Loucy (cell line): ENCODE measurements at regions not wholly inside any gene's neighbourhood (a gene's known extent, or its start where the extent isn't known, plus 50 kb on each side); places are given as distances from the start of the nearest gene placed in this dataset.
A peak's percentile ranks its signal among the peaks of the same experiment; 100 is the strongest.
"Not testable (repeated sequence)": the region's sequence is repeated elsewhere in the genome, so short reads cannot be mapped to it uniquely, and the experiment has no call there.

Source experiments
- H2AFZ ChIP-seq: fragments of 200-600 bp; sonication (generic); 2 replicates; pipeline ENCODE4 v1.6.0; 2016; ENCODE audit warnings: antibody characterized with exemption, mild to moderate bottlenecking, low read length, moderate library complexity
- H3F3A ChIP-seq: fragments of 200-600 bp; 2 replicates; pipeline ENCODE4 v1.6.0; 2016; ENCODE audit warnings: antibody characterized with exemption, low read depth, mild to moderate bottlenecking
- H3K27me3 ChIP-seq: fragments of 200-600 bp; sonication (generic); 2 replicates; pipeline ENCODE4 v1.6.1; 2014; ENCODE audit warnings: low read length, mild to moderate bottlenecking; ENCODE audit not compliant: insufficient read depth, poor library complexity, severe bottlenecking
- H3K36me3 ChIP-seq: fragments of 200-600 bp; sonication (generic); 2 replicates; pipeline ENCODE4 v1.6.1; 2016; ENCODE audit warnings: low read length; ENCODE audit not compliant: insufficient read depth
- H3K4me1 ChIP-seq: fragments of 200-600 bp; sonication (generic); 2 replicates; pipeline ENCODE4 v1.5.1; 2014; ENCODE audit warnings: low read length, mild to moderate bottlenecking; ENCODE audit not compliant: insufficient read depth, poor library complexity, severe bottlenecking
- H3K4me2 ChIP-seq: fragments of 200-600 bp; sonication (generic); 2 replicates; pipeline ENCODE4 v1.6.0; 2014; ENCODE audit warnings: antibody characterized with exemption, low read length, low read depth, mild to moderate bottlenecking; ENCODE audit not compliant: poor library complexity, severe bottlenecking
- H3K4me3 ChIP-seq: fragments of 200-600 bp; sonication (generic); 2 replicates; pipeline ENCODE4 v1.5.1; 2014; ENCODE audit warnings: low read length, mild to moderate bottlenecking, mixed read lengths; ENCODE audit not compliant: poor library complexity, severe bottlenecking
- H3K79me2 ChIP-seq: fragments of 200-600 bp; sonication (generic); 2 replicates; pipeline ENCODE4 v1.6.1; 2014; ENCODE audit warnings: low read length; ENCODE audit not compliant: insufficient read depth
- H3K9ac ChIP-seq: fragments of 200-600 bp; sonication (generic); 2 replicates; pipeline ENCODE4 v1.6.0; 2014; ENCODE audit warnings: mild to moderate bottlenecking, low read depth, low read length, moderate library complexity; ENCODE audit not compliant: poor library complexity, severe bottlenecking
- H3K9me2 ChIP-seq: fragments of 200-600 bp; sonication (generic); replicated peaks from 2 replicates; pipeline ENCODE4 v1.6.1; 2016; ENCODE audit warnings: low read depth, low read length, mixed read lengths
- H3K9me3 ChIP-seq: fragments of 200-600 bp; sonication (generic); 2 replicates; pipeline ENCODE4 v1.6.1; 2014; ENCODE audit warnings: mild to moderate bottlenecking, antibody characterized with exemption, low read length, low read depth; ENCODE audit not compliant: insufficient read depth
- H4K20me1 ChIP-seq: fragments of 200-600 bp; sonication (generic); 2 replicates; pipeline ENCODE4 v1.6.0; 2014; ENCODE audit warnings: antibody characterized with exemption, low read length, mild to moderate bottlenecking; ENCODE audit not compliant: insufficient read depth, poor library complexity, severe bottlenecking
- EZH2phosphoT487 ChIP-seq: fragments of 200-600 bp; IDR thresholded peaks from 2 replicates; pipeline ENCODE4 v1.6.1; 2018; ENCODE audit warnings: antibody characterized with exemption, mild to moderate bottlenecking, moderate library complexity, borderline replicate concordance
- TF ChIP-seq, protein P1 (sequence below): fragments of 200-600 bp; sonication (generic); conservative IDR thresholded peaks from 2 replicates; pipeline ENCODE4 v1.5.1; 2014; ENCODE audit warnings: mild to moderate bottlenecking, antibody characterized with exemption, low read length

- H3K4me1 ChIP-seq: no peaks in the 10 kb centered on the region
- no peaks in the 10 kb centered on the region for H3K79me2 ChIP-seq
- no peak overlapping the region for H3K9ac ChIP-seq
- H3K9me3 ChIP-seq: no peaks in the 10 kb centered on the region
- H3K36me3 ChIP-seq: no peaks in the 10 kb centered on the region
- no peak overlapping the region for H3K4me3 ChIP-seq
- H3K4me2 ChIP-seq: no peak overlapping the region
- no peaks in the 10 kb centered on the region for H3K9me2 ChIP-seq
- no peaks in the 10 kb centered on the region for H3F3A ChIP-seq
- H3K27me3 ChIP-seq: no peaks in the 10 kb centered on the region
- TF ChIP-seq, protein P1, sequence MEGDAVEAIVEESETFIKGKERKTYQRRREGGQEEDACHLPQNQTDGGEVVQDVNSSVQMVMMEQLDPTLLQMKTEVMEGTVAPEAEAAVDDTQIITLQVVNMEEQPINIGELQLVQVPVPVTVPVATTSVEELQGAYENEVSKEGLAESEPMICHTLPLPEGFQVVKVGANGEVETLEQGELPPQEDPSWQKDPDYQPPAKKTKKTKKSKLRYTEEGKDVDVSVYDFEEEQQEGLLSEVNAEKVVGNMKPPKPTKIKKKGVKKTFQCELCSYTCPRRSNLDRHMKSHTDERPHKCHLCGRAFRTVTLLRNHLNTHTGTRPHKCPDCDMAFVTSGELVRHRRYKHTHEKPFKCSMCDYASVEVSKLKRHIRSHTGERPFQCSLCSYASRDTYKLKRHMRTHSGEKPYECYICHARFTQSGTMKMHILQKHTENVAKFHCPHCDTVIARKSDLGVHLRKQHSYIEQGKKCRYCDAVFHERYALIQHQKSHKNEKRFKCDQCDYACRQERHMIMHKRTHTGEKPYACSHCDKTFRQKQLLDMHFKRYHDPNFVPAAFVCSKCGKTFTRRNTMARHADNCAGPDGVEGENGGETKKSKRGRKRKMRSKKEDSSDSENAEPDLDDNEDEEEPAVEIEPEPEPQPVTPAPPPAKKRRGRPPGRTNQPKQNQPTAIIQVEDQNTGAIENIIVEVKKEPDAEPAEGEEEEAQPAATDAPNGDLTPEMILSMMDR: no peak
- no peak for TF ChIP-seq EZH2phosphoT487
- H2AFZ ChIP-seq: no peak overlapping the region
- no peaks in the 10 kb centered on the region for H4K20me1 ChIP-seq
These were observed 236.8 kb upstream of the ATP5MC3 start for GRCh38 chr2:175418224-175418835.

- no peaks in the 10 kb centered on the region for H3F3A ChIP-seq
- H3K4me2 ChIP-seq: no peak overlapping the region
- no peaks in the 10 kb centered on the region for H3K9me3 ChIP-seq
- H3K9ac ChIP-seq: no peak overlapping the region
- no peaks in the 10 kb centered on the region for H3K9me2 ChIP-seq
- no peaks in the 10 kb centered on the region for H3K36me3 ChIP-seq
- no peaks in the 10 kb centered on the region for H3K4me1 ChIP-seq
- H2AFZ ChIP-seq: no peak overlapping the region
- no peaks in the 10 kb centered on the region for H4K20me1 ChIP-seq
- no peak overlapping the region for H3K4me3 ChIP-seq
- TF ChIP-seq, protein P1: peak; percentile 71
- no peak for TF ChIP-seq EZH2phosphoT487
- no peaks in the 10 kb centered on the region for H3K79me2 ChIP-seq
- H3K27me3 ChIP-seq: no peaks in the 10 kb centered on the region
These were observed 233.5 kb upstream of the ATP5MC3 start for GRCh38 chr2:175414882-175415487.

- TF ChIP-seq, protein P1: no peak
- TF ChIP-seq EZH2phosphoT487: no peak
- no peak overlapping the region for H3K4me2 ChIP-seq
- H3K36me3 ChIP-seq: no peaks in the 10 kb centered on the region
- no peaks in the 10 kb centered on the region for H3K9me3 ChIP-seq
- H3K79me2 ChIP-seq: no peaks in the 10 kb centered on the region
- H3K9ac ChIP-seq: no peak overlapping the region
- no peaks in the 10 kb centered on the region for H4K20me1 ChIP-seq
- no peaks in the 10 kb centered on the region for H3K9me2 ChIP-seq
- no peak overlapping the region for H2AFZ ChIP-seq
- no peaks in the 10 kb centered on the region for H3K4me1 ChIP-seq
- no peaks in the 10 kb centered on the region for H3K27me3 ChIP-seq
- no peaks in the 10 kb centered on the region for H3F3A ChIP-seq
- no peak overlapping the region for H3K4me3 ChIP-seq
These were observed 232.8 kb upstream of the ATP5MC3 start for GRCh38 chr2:175414191-175414881.

DNA sequence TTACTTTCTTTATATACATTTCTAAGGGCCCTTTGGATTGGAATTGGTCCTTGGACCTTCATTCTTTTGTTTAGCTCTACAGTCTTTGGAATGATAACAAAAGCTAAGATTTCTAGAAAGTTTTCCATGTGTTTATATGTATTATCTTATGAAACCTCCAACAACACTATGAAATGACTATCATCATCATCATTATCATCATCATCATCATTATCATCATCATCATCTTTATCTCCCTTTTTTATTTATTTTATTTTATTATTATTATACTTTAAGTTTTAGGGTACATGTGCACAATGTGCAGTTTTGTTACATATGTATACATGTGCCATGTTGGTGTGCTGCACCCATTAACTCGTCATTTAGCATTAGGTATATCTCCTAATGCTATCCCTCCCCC, 229.4 kb upstream of the ATP5MC3 start:
- H3K36me3 ChIP-seq, H3K27me3 ChIP-seq, H3K9ac ChIP-seq, H3F3A ChIP-seq, H3K4me3 ChIP-seq, H3K79me2 ChIP-seq, H4K20me1 ChIP-seq, H2AFZ ChIP-seq, H3K4me2 ChIP-seq, H3K9me2 ChIP-seq, H3K9me3 ChIP-seq, H3K4me1 ChIP-seq: not testable (repeated sequence)
